LNCaP clone FGC (cell line): ENCODE measurements at regions not wholly inside any gene's neighbourhood (a gene's known extent, or its start where the extent isn't known, plus 50 kb on each side); places are given as distances from the start of the nearest gene placed in this dataset.

Experiments used
- DNase-seq: peaks from one replicate; pipeline ENCODE4 v3.0.0-alpha.2; 2011; ENCODE audit warnings: low read depth
- H3K4me3 ChIP-seq: 2 replicates; pipeline ENCODE4 v1.5.1; 2011; ENCODE audit warnings: mild to moderate bottlenecking, low read depth, low read length, control low read depth
- CTCF ChIP-seq: IDR thresholded peaks from 2 replicates; pipeline ENCODE4 v1.5.1; 2012; ENCODE audit warnings: mild to moderate bottlenecking; ENCODE audit not compliant: control insufficient read depth, insufficient read depth; ENCODE audit errors: extremely low read depth

- no peak for DNase-seq
These were observed 886.6 kb downstream of the TBL1XR1 start for GRCh38 chr3:176310641-176311040.

GRCh38 chr3:176302271-176302670, 895.0 kb downstream of the TBL1XR1 start:
- H3K4me3 ChIP-seq = no peak overlapping the region
- no peak for TF ChIP-seq CTCF
- no peak for DNase-seq

More at GRCh38 chr3:176310641-176311040, 886.6 kb downstream of the TBL1XR1 start:
- H3K4me3 ChIP-seq = no peak overlapping the region
- no peak for TF ChIP-seq CTCF

- no peak for DNase-seq
- TF ChIP-seq CTCF = no peak
- H3K4me3 ChIP-seq = no peak overlapping the region
These were observed 901.1 kb downstream of the TBL1XR1 start for GRCh38 chr3:176296066-176296597.

GRCh38 chr3:176293276-176293675, 904.0 kb downstream of the TBL1XR1 start:
- H3K4me3 ChIP-seq = no peak overlapping the region
- TF ChIP-seq CTCF = no peak
- no peak for DNase-seq

- no peak for DNase-seq
- TF ChIP-seq CTCF = no peak
- no peak overlapping the region for H3K4me3 ChIP-seq
These were observed 910.7 kb downstream of the TBL1XR1 start for GRCh38 chr3:176286476-176287085.

- DNase-seq = no peak
- H3K4me3 ChIP-seq = no peak overlapping the region
- no peak for TF ChIP-seq CTCF
These were observed 921.7 kb downstream of the TBL1XR1 start for GRCh38 chr3:176275538-176275937.

GRCh38 chr3:176275113-176275512, 922.2 kb downstream of the TBL1XR1 start:
- no peak for TF ChIP-seq CTCF
- H3K4me3 ChIP-seq = no peak overlapping the region

More at GRCh38 chr3:176275113-176275512, 922.2 kb downstream of the TBL1XR1 start:
- DNase-seq = no peak
